ENCODE measurements at regions not wholly inside any gene's neighbourhood (a gene's known extent, or its start where the extent isn't known, plus 50 kb on each side); places are given as distances from the start of the nearest gene placed in this dataset.

- H3K9me3 ChIP-seq = no peaks in the 10 kb centered on the region
- H3K27me3 ChIP-seq = no peaks in the 10 kb centered on the region
- H3K4me3 ChIP-seq = no peak overlapping the region
- no peak overlapping the region for H3K27ac ChIP-seq
- H3K36me3 ChIP-seq = no peaks in the 10 kb centered on the region
- TF ChIP-seq CTCF (IDR thresholded peaks at IDR 0.05) = no peak
- no peak for DNase-seq
- intact Hi-C loops (cut with DNase I; ENCODE audit: low total_unique reads) = no loop called here
- no peaks in the 10 kb centered on the region for H3K4me1 ChIP-seq
Measured at GRCh38 chr20:6468423-6469116, 298.9 kb upstream of the BMP2 start.

GRCh38 chr20:6467562-6467961, 299.9 kb upstream of the BMP2 start:
- TF ChIP-seq CTCF (IDR thresholded peaks at IDR 0.05) = no peak

DNA sequence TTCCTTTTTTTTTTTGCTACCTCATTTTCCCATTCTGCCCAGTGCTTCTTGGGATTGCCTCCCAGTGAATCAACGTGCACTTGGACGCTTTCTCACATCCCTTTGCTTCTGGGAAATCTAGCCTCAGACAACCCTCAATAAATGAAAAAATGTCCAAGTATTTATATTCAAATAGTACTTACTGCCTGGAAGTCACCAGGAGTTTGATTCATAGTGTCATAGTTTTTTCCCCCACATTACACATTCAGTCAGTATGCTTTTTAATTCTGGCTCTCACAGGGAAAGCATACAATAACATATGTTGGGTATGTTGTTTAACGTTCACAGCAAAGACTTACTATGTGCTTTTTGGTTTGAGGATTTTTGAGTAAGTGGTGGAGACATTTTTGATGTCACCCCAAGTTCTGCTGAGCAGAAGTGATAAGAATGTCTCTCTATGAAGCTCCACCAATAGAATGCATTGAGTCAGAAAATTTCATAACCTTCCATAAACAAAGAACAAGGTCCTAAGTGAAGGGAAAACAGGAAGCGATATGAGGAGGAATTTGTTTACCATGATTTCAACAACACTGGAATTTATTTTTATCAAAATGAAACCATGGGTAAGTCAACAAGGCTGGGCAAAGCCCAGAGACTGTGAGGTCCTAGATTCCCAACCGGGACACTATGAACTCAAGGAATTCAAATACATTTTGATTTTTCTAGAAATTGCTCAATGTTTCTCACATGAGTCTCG, 301.2 kb upstream of the BMP2 start:
- TF ChIP-seq CTCF (IDR thresholded peaks at IDR 0.05) = no peak
- Histone ChIP-seq H3K27ac (no peak overlapping the region), H3K27me3 (no peaks in the 10 kb centered on the region), H3K36me3 (no peaks in the 10 kb centered on the region), H3K9me3 (no peaks in the 10 kb centered on the region), H3K4me3 (no peak overlapping the region), H3K4me1 (no peaks in the 10 kb centered on the region)
- DNase-seq = no peak
- intact Hi-C loops (cut with DNase I; ENCODE audit: low total_unique reads) = no loop called here

More at GRCh38 chr20:6467562-6467961, 299.9 kb upstream of the BMP2 start:
- H3K4me1 ChIP-seq = no peaks in the 10 kb centered on the region
- intact Hi-C loops (cut with DNase I; ENCODE audit: low total_unique reads) = no loop called here
- no peaks in the 10 kb centered on the region for H3K36me3 ChIP-seq
- no peak overlapping the region for H3K4me3 ChIP-seq
- no peak overlapping the region for H3K27ac ChIP-seq
- no peaks in the 10 kb centered on the region for H3K9me3 ChIP-seq
- no peak for DNase-seq
- no peaks in the 10 kb centered on the region for H3K27me3 ChIP-seq

GRCh38 chr20:6450841-6451240, 316.6 kb upstream of the BMP2 start:
- intact Hi-C loops (cut with DNase I; ENCODE audit: low total_unique reads) = no loop called here

DNA sequence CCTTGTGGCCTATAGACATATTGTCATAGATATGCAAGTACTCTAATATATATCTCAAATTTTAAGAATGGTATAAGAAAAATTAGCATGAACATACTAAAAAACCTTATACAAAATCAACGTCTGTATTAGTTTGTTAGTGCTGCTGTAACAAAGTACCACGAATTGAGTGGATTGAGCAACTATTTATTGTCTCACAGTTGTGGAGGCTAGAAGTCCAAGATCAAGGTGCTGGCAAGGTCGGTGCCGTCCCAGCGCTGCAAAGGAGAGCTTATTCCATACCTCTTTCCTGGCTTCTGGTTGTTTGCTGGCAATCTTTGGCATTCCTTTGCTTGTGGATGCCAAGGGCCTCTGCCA, 317.6 kb upstream of the FERMT1 start:
- Histone ChIP-seq H3K27ac (no peak overlapping the region), H3K4me3 (no peak overlapping the region), H3K4me1 (peaks cover 0 to 6% (median 0%) of the 10 kb centered on the region in 4 donors), H3K9me3 (no peaks in the 10 kb centered on the region), H3K27me3 (no peaks in the 10 kb centered on the region), H3K36me3 (no peaks in the 10 kb centered on the region)
- no peak for TF ChIP-seq CTCF (IDR thresholded peaks at IDR 0.05)
- no peak for DNase-seq
- intact Hi-C loops (cut with DNase I; ENCODE audit: low total_unique reads) = no loop called here

More at GRCh38 chr20:6450841-6451240, 316.6 kb upstream of the BMP2 start:
- Histone ChIP-seq H3K36me3 (no peaks in the 10 kb centered on the region), H3K27ac (no peak overlapping the region), H3K4me3 (no peak overlapping the region), H3K4me1 (no peaks in the 10 kb centered on the region), H3K27me3 (no peaks in the 10 kb centered on the region), H3K9me3 (no peaks in the 10 kb centered on the region)
- DNase-seq = no peak
- TF ChIP-seq CTCF (IDR thresholded peaks at IDR 0.05) = no peak
